WERI-Rb-1 (cell line): ENCODE measurements at regions not wholly inside any gene's neighbourhood (a gene's known extent, or its start where the extent isn't known, plus 50 kb on each side); places are given as distances from the start of the nearest gene placed in this dataset.

Experiments used
- DNase-seq: peaks from one replicate; pipeline ENCODE4 v3.0.0-alpha.2; 2020
- H3K27ac ChIP-seq: fragments of 250-450 bp; sonication (Bioruptor Pico); 2 replicates; pipeline ENCODE4 v1.5.1; 2020; ENCODE audit warnings: mild to moderate bottlenecking, moderate library complexity
- H3K27me3 ChIP-seq: fragments of 250-450 bp; sonication (Bioruptor Pico); 2 replicates; pipeline ENCODE4 v1.5.1; 2021; ENCODE audit warnings: mild to moderate bottlenecking, low read depth, moderate library complexity; ENCODE audit not compliant: insufficient read depth, severe bottlenecking
- H3K36me3 ChIP-seq: fragments of 250-450 bp; sonication (Bioruptor Pico); 2 replicates; pipeline ENCODE4 v1.5.1; 2020; ENCODE audit warnings: mild to moderate bottlenecking, moderate library complexity
- H3K4me3 ChIP-seq: 2 replicates; pipeline ENCODE4 v1.5.1; 2011; ENCODE audit warnings: low read depth, mild to moderate bottlenecking, control low read depth, low read length
- H3K9me3 ChIP-seq: fragments of 250-450 bp; sonication (Bioruptor Pico); 2 replicates; pipeline ENCODE4 v1.5.1; 2021; ENCODE audit warnings: mild to moderate bottlenecking, moderate library complexity; ENCODE audit not compliant: severe bottlenecking
- CTCF ChIP-seq: IDR thresholded peaks from 2 replicates; pipeline ENCODE4 v1.5.1; 2011; ENCODE audit warnings: low read depth, mild to moderate bottlenecking, control low read depth, inconsistent platforms, low read length

- Histone ChIP-seq H3K36me3 (no peaks in the 10 kb centered on the region), H3K9me3 (no peaks in the 10 kb centered on the region), H3K4me3 (no peak overlapping the region), H3K27ac (no peak overlapping the region), H3K27me3 (no peaks in the 10 kb centered on the region)
- TF ChIP-seq CTCF = no peak
- DNase-seq = no peak
Observed at GRCh38 chr18:40163254-40163653, 1791.8 kb upstream of the PIK3C3 start.

- no peaks in the 10 kb centered on the region for H3K27me3 ChIP-seq
- H3K36me3 ChIP-seq = no peaks in the 10 kb centered on the region
- no peaks in the 10 kb centered on the region for H3K9me3 ChIP-seq
- no peak overlapping the region for H3K27ac ChIP-seq
- no peak for TF ChIP-seq CTCF
- H3K4me3 ChIP-seq = no peak overlapping the region
- no peak for DNase-seq
Observed at GRCh38 chr18:40160361-40160760, 1794.7 kb upstream of the PIK3C3 start.

GRCh38 chr18:40159141-40160017, 1795.7 kb upstream of the PIK3C3 start:
- peak; percentile 58 for TF ChIP-seq CTCF
- Histone ChIP-seq H3K4me3 (no peak overlapping the region), H3K27me3 (no peaks in the 10 kb centered on the region), H3K27ac (no peak overlapping the region), H3K9me3 (no peaks in the 10 kb centered on the region), H3K36me3 (no peaks in the 10 kb centered on the region)
- no peak for DNase-seq

GRCh38 chr18:40157120-40157519, 1797.9 kb upstream of the PIK3C3 start:
- H3K9me3 ChIP-seq = no peaks in the 10 kb centered on the region
- H3K36me3 ChIP-seq = no peaks in the 10 kb centered on the region
- H3K27me3 ChIP-seq = no peaks in the 10 kb centered on the region
- TF ChIP-seq CTCF = no peak
- no peak overlapping the region for H3K27ac ChIP-seq
- no peak overlapping the region for H3K4me3 ChIP-seq
- no peak for DNase-seq

- no peak for TF ChIP-seq CTCF
- DNase-seq = no peak
- Histone ChIP-seq H3K4me3 (no peak overlapping the region), H3K9me3 (no peaks in the 10 kb centered on the region), H3K27ac (no peak overlapping the region), H3K27me3 (no peaks in the 10 kb centered on the region), H3K36me3 (no peaks in the 10 kb centered on the region)
Observed at GRCh38 chr18:40152859-40153258, 1802.2 kb upstream of the PIK3C3 start.

GRCh38 chr18:40148960-40149359, 1806.1 kb upstream of the PIK3C3 start:
- Histone ChIP-seq H3K4me3 (no peak overlapping the region), H3K36me3 (no peaks in the 10 kb centered on the region), H3K27me3 (no peaks in the 10 kb centered on the region), H3K9me3 (no peaks in the 10 kb centered on the region), H3K27ac (no peak overlapping the region)
- TF ChIP-seq CTCF = no peak
- DNase-seq = no peak
